ENCODE measurements at regions not wholly inside any gene's neighbourhood (a gene's known extent, or its start where the extent isn't known, plus 50 kb on each side); places are given as distances from the start of the nearest gene placed in this dataset.

- Histone ChIP-seq H3K79me2 (ENCODE audit: insufficient read depth) (no peaks in the 10 kb centered on the region), H3K4me1 (ENCODE audit: control insufficient read depth in 1 of 2, insufficient read depth in 2 of 2, low read depth in 1 of 2, low read length in 1 of 2) (no peaks in the 10 kb centered on the region), H3F3A (replicated peaks; ENCODE audit: insufficient read depth) (no peaks in the 10 kb centered on the region), H3K4me2 (no peak overlapping the region), H3K27ac (ENCODE audit: low read depth in 2 of 2, low read length in 1 of 2) (no peak overlapping the region), H3K36me3 (replicated peaks in 1 of 2; ENCODE audit: control insufficient read depth in 1 of 2, insufficient read depth in 2 of 2, low read length in 1 of 2) (no peaks in the 10 kb centered on the region), H2AFZ (ENCODE audit: low read depth) (no peak overlapping the region), H3K9me2 (no peaks in the 10 kb centered on the region), H3K27me3 (ENCODE audit: insufficient read depth) (no peaks in the 10 kb centered on the region), H3K4me3 (ENCODE audit: low read depth in 2 of 2, low read length in 1 of 2) (no peak overlapping the region), H4K20me1 (ENCODE audit: insufficient read depth) (no peaks in the 10 kb centered on the region), H3K9ac (no peak overlapping the region), H3K9me3 (no peaks in the 10 kb centered on the region)
- WGBS (ENCODE audit: low lambda C conversion rate) = 75% methylated on average over 9 of the region's 12 CpGs
- no peak for DNase-seq
- POLR2A ChIA-PET = no interaction called here
- CTCF ChIA-PET = interaction anchor here (1.2 kb wide), 1 partner anchor 69 kb away, joined by 3 read pairs; no protein-coding TSS in a partner anchor
- TF ChIP-seq, protein P1, sequence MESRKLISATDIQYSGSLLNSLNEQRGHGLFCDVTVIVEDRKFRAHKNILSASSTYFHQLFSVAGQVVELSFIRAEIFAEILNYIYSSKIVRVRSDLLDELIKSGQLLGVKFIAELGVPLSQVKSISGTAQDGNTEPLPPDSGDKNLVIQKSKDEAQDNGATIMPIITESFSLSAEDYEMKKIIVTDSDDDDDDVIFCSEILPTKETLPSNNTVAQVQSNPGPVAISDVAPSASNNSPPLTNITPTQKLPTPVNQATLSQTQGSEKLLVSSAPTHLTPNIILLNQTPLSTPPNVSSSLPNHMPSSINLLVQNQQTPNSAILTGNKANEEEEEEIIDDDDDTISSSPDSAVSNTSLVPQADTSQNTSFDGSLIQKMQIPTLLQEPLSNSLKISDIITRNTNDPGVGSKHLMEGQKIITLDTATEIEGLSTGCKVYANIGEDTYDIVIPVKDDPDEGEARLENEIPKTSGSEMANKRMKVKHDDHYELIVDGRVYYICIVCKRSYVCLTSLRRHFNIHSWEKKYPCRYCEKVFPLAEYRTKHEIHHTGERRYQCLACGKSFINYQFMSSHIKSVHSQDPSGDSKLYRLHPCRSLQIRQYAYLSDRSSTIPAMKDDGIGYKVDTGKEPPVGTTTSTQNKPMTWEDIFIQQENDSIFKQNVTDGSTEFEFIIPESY (IDR thresholded peaks at IDR 0.05; ENCODE audit: borderline replicate concordance, low read depth) = no peak
- TF ChIP-seq CTCF (IDR thresholded peaks at IDR 0.05) = no peak
- no peak for TF ChIP-seq CHD2 (IDR thresholded peaks at IDR 0.05; ENCODE audit: low read length, partially characterized antibody)
- no peak for TF ChIP-seq MXI1 (IDR thresholded peaks at IDR 0.05; ENCODE audit: low read depth, low read length)
- TF ChIP-seq ELF1 (IDR thresholded peaks at IDR 0.05) = no peak
- TF ChIP-seq USF1 (IDR thresholded peaks at IDR 0.05; ENCODE audit: borderline replicate concordance, low read depth) = no peak
- no peak for TF ChIP-seq SIN3A (IDR thresholded peaks at IDR 0.05; ENCODE audit: borderline replicate concordance, low read depth, low read length)
- TF ChIP-seq RFX5 (IDR thresholded peaks at IDR 0.05; ENCODE audit: low read length) = no peak
- TF ChIP-seq GATA2 (CRISPR knock-in tag; IDR thresholded peaks at IDR 0.05) = no peak
- no peak for TF ChIP-seq REST (IDR thresholded peaks at IDR 0.05; ENCODE audit: low read depth, low read length)
These were observed 106.8 kb upstream of the BCL2L14 start for GRCh38 chr12:11963841-11964471.
